ENCODE measurements at regions not wholly inside any gene's neighbourhood (a gene's known extent, or its start where the extent isn't known, plus 50 kb on each side); places are given as distances from the start of the nearest gene placed in this dataset.

- no peak for DNase-seq
Measured at GRCh38 chr4:121226362-121226761, 62.2 kb upstream of the TNIP3 start.

- no peak for DNase-seq
Measured at GRCh38 chr4:121221608-121222007, 57.5 kb upstream of the TNIP3 start.

- no peak for DNase-seq
Measured at GRCh38 chr4:121221201-121221600, 57.1 kb upstream of the TNIP3 start.

GRCh38 chr4:121220698-121221097 is 56.6 kb upstream of the TNIP3 start:
- no peak for DNase-seq

GRCh38 chr4:121219227-121219626 is 55.1 kb upstream of the TNIP3 start:
- no peak for DNase-seq

- no peak for DNase-seq
Measured at GRCh38 chr4:121217351-121217750, 53.2 kb upstream of the TNIP3 start.

- no peak for DNase-seq
Measured at GRCh38 chr4:121216461-121216860, 52.3 kb upstream of the TNIP3 start.

- no peak for DNase-seq
Measured at GRCh38 chr4:121213940-121214339, 49.8 kb upstream of the TNIP3 start.
